Fibroblast of mammary gland (primary cell): ENCODE measurements at regions not wholly inside any gene's neighbourhood (a gene's known extent, or its start where the extent isn't known, plus 50 kb on each side); places are given as distances from the start of the nearest gene placed in this dataset.

Source experiments
- DNase-seq: peaks from one replicate; pipeline ENCODE4 v3.0.0-alpha.2; 2010; ENCODE audit warnings: low read depth
- H3K4me3 ChIP-seq: 2 replicates; pipeline ENCODE4 v1.5.1; 2011; ENCODE audit warnings: low read depth, mild to moderate bottlenecking, low read length, moderate library complexity; ENCODE audit not compliant: control insufficient read depth
- CTCF ChIP-seq: conservative IDR thresholded peaks from 2 replicates; pipeline ENCODE4 v1.5.1; 2011; ENCODE audit warnings: low read depth, low read length, inconsistent platforms; ENCODE audit not compliant: control insufficient read depth, insufficient read depth

- no peak overlapping the region for H3K4me3 ChIP-seq
- DNase-seq = no peak
- TF ChIP-seq CTCF = no peak
These were observed 270.2 kb upstream of the RASA1 start for GRCh38 chr5:86997516-86997915.

- no peak overlapping the region for H3K4me3 ChIP-seq
- no peak for DNase-seq
- no peak for TF ChIP-seq CTCF
These were observed 267.7 kb upstream of the RASA1 start for GRCh38 chr5:86999951-87000350.

- peak; percentile 2 for DNase-seq
- TF ChIP-seq CTCF = no peak
- no peak overlapping the region for H3K4me3 ChIP-seq
These were observed 265.2 kb upstream of the RASA1 start for GRCh38 chr5:87002485-87002884.

- DNase-seq = peak; percentile 37
- no peak overlapping the region for H3K4me3 ChIP-seq
- TF ChIP-seq CTCF = no peak
These were observed 263.6 kb upstream of the RASA1 start for GRCh38 chr5:87004101-87004500.

- no peak for DNase-seq
- TF ChIP-seq CTCF = no peak
These were observed 259.9 kb upstream of the RASA1 start for GRCh38 chr5:87007737-87008136.

GRCh38 chr5:87008751-87009560 is 258.7 kb upstream of the RASA1 start:
- TF ChIP-seq CTCF = no peak
- H3K4me3 ChIP-seq = no peak overlapping the region
- peak; percentile 10 for DNase-seq

More at GRCh38 chr5:87007737-87008136, 259.9 kb upstream of the RASA1 start:
- H3K4me3 ChIP-seq = no peak overlapping the region
